H1 (cell line): ENCODE measurements at regions not wholly inside any gene's neighbourhood (a gene's known extent, or its start where the extent isn't known, plus 50 kb on each side); places are given as distances from the start of the nearest gene placed in this dataset.

Source experiments
- CTCF ChIA-PET: fragments of 300-600 bp; sonication (Branson Sonifier 250); formaldehyde crosslinking; loops from one replicate; lab custom pipeline; 2021; ENCODE audit not compliant: partially characterized antibody; lab: Charles Lee
- POLR2A ChIA-PET: fragments of 300-600 bp; sonication (Branson Sonifier 250); formaldehyde crosslinking; loops from one replicate; lab custom pipeline; 2021; ENCODE audit warnings: inconsistent platforms; ENCODE audit not compliant: partially characterized antibody; lab: Charles Lee
- DNase-seq, 2 experiments: peaks; one replicate each; pipeline versions ENCODE4 v3.0.0 to v3.0.0-alpha.2; 2010 to 2022; ENCODE audit warnings: low spot score in 2 of 2, low read depth in 1 of 2, mixed read lengths in 1 of 2
- FAIRE-seq: peaks from 2 replicates; lab custom pipeline; 2011; peaks lifted over from hg19 to GRCh38; lab: Jason Lieb, UNC
- H2AFZ ChIP-seq: 2 replicates; pipeline ENCODE4 v1.8.1; 2012; ENCODE audit warnings: low read length, inconsistent platforms
- H2AK5ac ChIP-seq: 2 replicates; pipeline ENCODE4 v1.6.1; 2013; ENCODE audit warnings: low read depth, low read length
- H2BK120ac ChIP-seq: replicated peaks from 2 replicates; pipeline ENCODE3; 2013; ENCODE audit warnings: low read depth, low read length, inconsistent platforms
- H2BK12ac ChIP-seq: 2 replicates; pipeline ENCODE4 v1.6.1; 2013; ENCODE audit warnings: low read depth, low read length
- H2BK15ac ChIP-seq: 2 replicates; pipeline ENCODE4 v1.6.1; 2013; ENCODE audit warnings: low read length
- H2BK20ac ChIP-seq: 2 replicates; pipeline ENCODE4 v1.6.1; 2013; ENCODE audit warnings: low read length
- H2BK5ac ChIP-seq: 2 replicates; pipeline ENCODE4 v1.6.1; 2013; ENCODE audit warnings: low read depth, low read length
- H3K14ac ChIP-seq: 2 replicates; pipeline ENCODE4 v1.6.1; 2013; ENCODE audit warnings: inconsistent platforms; ENCODE audit not compliant: insufficient read length
- H3K18ac ChIP-seq: 2 replicates; pipeline ENCODE4 v1.6.1; 2013; ENCODE audit warnings: low read length; ENCODE audit errors: extremely low read depth
- H3K23ac ChIP-seq: 2 replicates; pipeline ENCODE4 v1.6.1; 2013; ENCODE audit warnings: inconsistent platforms; ENCODE audit not compliant: insufficient read length
- H3K23me2 ChIP-seq: 2 replicates; pipeline ENCODE4 v1.6.1; 2013; ENCODE audit warnings: low read depth, low read length
- H3K27ac ChIP-seq: 2 replicates; pipeline ENCODE4 v1.6.1; 2011; ENCODE audit warnings: low read depth, low read length, inconsistent platforms
- H3K27me3 ChIP-seq, 4 experiments: replicated peaks in 1 of 4; 1 replicate in 1 of 4; 2 replicates in 3 of 4; pipeline versions ENCODE4 v1.6.1 to v1.8.1; 2011 to 2013; ENCODE audit warnings: low read length in 3 of 4, mild to moderate bottlenecking in 3 of 4, inconsistent platforms in 2 of 4, mixed read lengths in 2 of 4, moderate library complexity in 1 of 4; ENCODE audit not compliant: control insufficient read depth in 3 of 4, insufficient read depth in 3 of 4; ENCODE audit errors: extremely low read depth in 1 of 4
- H3K36me3 ChIP-seq, 4 experiments: 2 replicates each; pipeline versions ENCODE4 v1.6.1 to v1.8.1; 2011 to 2013; ENCODE audit warnings: mild to moderate bottlenecking in 4 of 4, low read length in 3 of 4, moderate library complexity in 2 of 4, control low read depth in 1 of 4, inconsistent platforms in 1 of 4; ENCODE audit not compliant: insufficient read depth in 4 of 4, control insufficient read depth in 2 of 4
- H3K4ac ChIP-seq: replicated peaks from 2 replicates; pipeline ENCODE3; 2013; ENCODE audit warnings: low read length, low read depth, mixed read lengths, inconsistent platforms; ENCODE audit not compliant: insufficient read length
- H3K4me1 ChIP-seq, 4 experiments: replicated peaks in 1 of 4; 1 replicate in 1 of 4; 2 replicates in 3 of 4; pipeline versions ENCODE4 v1.6.1 to v1.8.1; 2011 to 2013; ENCODE audit warnings: low read length in 3 of 4, inconsistent platforms in 2 of 4, mixed read lengths in 1 of 4; ENCODE audit not compliant: insufficient read depth in 4 of 4, control insufficient read depth in 3 of 4
- H3K4me2 ChIP-seq, 2 experiments: 2 replicates each; pipeline versions ENCODE4 v1.6.1 to v1.8.1; 2011 to 2013; ENCODE audit warnings: low read depth in 2 of 2, low read length in 2 of 2, control low read depth in 1 of 2, inconsistent platforms in 1 of 2, mild to moderate bottlenecking in 1 of 2; ENCODE audit not compliant: insufficient read depth in 1 of 2
- H3K4me3 ChIP-seq, 4 experiments: fragments of 200-600, 300-600 bp in 1 of 4; sonication (generic), shearing (Covaris generic), sonication (Bioruptor Twin) in 1 of 4; 2 replicates each; pipeline versions ENCODE4 v1.5.1 to v1.8.1; 2011 to 2016; ENCODE audit warnings: low read length in 4 of 4, low read depth in 3 of 4, control low read depth in 2 of 4, inconsistent platforms in 2 of 4, mild to moderate bottlenecking in 2 of 4, mixed read lengths in 1 of 4, moderate library complexity in 1 of 4; ENCODE audit not compliant: insufficient read depth in 2 of 4; ENCODE audit errors: extremely low read depth in 1 of 4
- H3K56ac ChIP-seq: replicated peaks from 2 replicates; pipeline ENCODE3; 2013; ENCODE audit warnings: low read depth, mild to moderate bottlenecking, mixed read lengths, low read length, inconsistent platforms; ENCODE audit not compliant: insufficient read length
- H3K79me1 ChIP-seq: 2 replicates; pipeline ENCODE4 v1.6.1; 2013; ENCODE audit warnings: low read depth, low read length, control low read depth
- H3K79me2 ChIP-seq, 2 experiments: 2 replicates each; pipeline versions ENCODE4 v1.6.1 to v1.8.1; 2012 to 2013; ENCODE audit warnings: low read length in 2 of 2, mild to moderate bottlenecking in 2 of 2, inconsistent platforms in 1 of 2; ENCODE audit not compliant: insufficient read depth in 2 of 2, control insufficient read depth in 1 of 2
- H3K9ac ChIP-seq, 4 experiments: replicated peaks in 1 of 4; 1 replicate in 1 of 4; 2 replicates in 3 of 4; pipeline versions ENCODE4 v1.6.1 to v1.8.1; 2011 to 2013; ENCODE audit warnings: low read depth in 3 of 4, low read length in 3 of 4, control low read depth in 2 of 4, mild to moderate bottlenecking in 2 of 4, moderate library complexity in 2 of 4, inconsistent platforms in 1 of 4; ENCODE audit errors: extremely low read depth in 1 of 4
- H3K9me3 ChIP-seq, 2 experiments: 2 replicates each; pipeline versions ENCODE4 v1.6.1 to v1.8.1; 2012 to 2013; ENCODE audit warnings: mild to moderate bottlenecking in 2 of 2, moderate library complexity in 2 of 2, control low read depth in 1 of 2, inconsistent platforms in 1 of 2, low read depth in 1 of 2, low read length in 1 of 2, mixed read lengths in 1 of 2; ENCODE audit not compliant: insufficient read depth in 2 of 2
- H4K20me1 ChIP-seq, 2 experiments: replicated peaks in 1 of 2; 2 replicates each; pipeline versions ENCODE3 to v1.8.1; 2011 to 2013; ENCODE audit warnings: inconsistent platforms in 2 of 2, low read length in 2 of 2, mild to moderate bottlenecking in 1 of 2; ENCODE audit not compliant: insufficient read depth in 2 of 2, control insufficient read depth in 1 of 2
- H4K5ac ChIP-seq: 2 replicates; pipeline ENCODE4 v1.6.1; 2013; ENCODE audit warnings: low read length, low read depth, mixed read lengths, inconsistent platforms; ENCODE audit not compliant: insufficient read length
- H4K8ac ChIP-seq: 2 replicates; pipeline ENCODE4 v1.8.0; 2013; ENCODE audit warnings: mild to moderate bottlenecking, moderate library complexity, low read length, inconsistent platforms; ENCODE audit not compliant: insufficient read depth; ENCODE audit errors: extremely low read depth
- H4K91ac ChIP-seq: replicated peaks from 2 replicates; pipeline ENCODE3; 2013; ENCODE audit warnings: low read length, mixed read lengths, inconsistent platforms; ENCODE audit not compliant: insufficient read length
- ASH2L ChIP-seq: fragments of 200-600, 300-600 bp; sonication (generic); IDR thresholded peaks from one replicate; pipeline ENCODE4 v1.7.1; 2017; ENCODE audit warnings: low read length
- EGR1 ChIP-seq: IDR thresholded peaks from 2 replicates; pipeline ENCODE4 v1.6.1; 2011; ENCODE audit warnings: low read depth, low read length, borderline replicate concordance
- SRF ChIP-seq: IDR thresholded peaks from 2 replicates; pipeline ENCODE4 v1.6.1; 2011; ENCODE audit warnings: mild to moderate bottlenecking, low read depth, low read length, moderate library complexity
- WGBS, 2 experiments: shearing (Covaris generic) in 1 of 2; methylation state at CpG; one replicate each; pipeline versions ENCODE4 v1.1.6 to v1.1.7; 2013 to 2015; ENCODE audit warnings: low lambda C conversion rate in 2 of 2, mixed read lengths in 2 of 2, inconsistent platforms in 1 of 2, low coverage in 1 of 2, missing lambda C conversion rate in 1 of 2; ENCODE audit not compliant: insufficient replicate concordance in 2 of 2, insufficient coverage in 1 of 2, insufficient read length in 1 of 2; ENCODE audit errors: extremely low coverage in 1 of 2, missing lambda C conversion rate in 1 of 2; 5-methylcytosine and 5-hydroxymethylcytosine counted together
- TF ChIP-seq, protein P1 (sequence below): IDR thresholded peaks from 2 replicates; pipeline ENCODE4 v1.6.1; 2012; ENCODE audit warnings: inconsistent platforms
- TF ChIP-seq, protein P2 (sequence below): IDR thresholded peaks from 2 replicates; pipeline ENCODE4 v1.6.1; 2011; ENCODE audit warnings: low read length, improper control_type of control experiment
- TF ChIP-seq, protein P3 (sequence below), 3 experiments: IDR thresholded peaks; 1 replicate in 2 of 3; 2 replicates in 1 of 3; pipeline versions ENCODE4 v1.5.1 to v1.6.1; 2011; ENCODE audit warnings: low read length in 3 of 3, mild to moderate bottlenecking in 3 of 3, inconsistent platforms in 2 of 3, low read depth in 1 of 3, moderate library complexity in 1 of 3; ENCODE audit not compliant: insufficient read depth in 1 of 3; ENCODE audit errors: control extremely low read depth in 1 of 3

DNA sequence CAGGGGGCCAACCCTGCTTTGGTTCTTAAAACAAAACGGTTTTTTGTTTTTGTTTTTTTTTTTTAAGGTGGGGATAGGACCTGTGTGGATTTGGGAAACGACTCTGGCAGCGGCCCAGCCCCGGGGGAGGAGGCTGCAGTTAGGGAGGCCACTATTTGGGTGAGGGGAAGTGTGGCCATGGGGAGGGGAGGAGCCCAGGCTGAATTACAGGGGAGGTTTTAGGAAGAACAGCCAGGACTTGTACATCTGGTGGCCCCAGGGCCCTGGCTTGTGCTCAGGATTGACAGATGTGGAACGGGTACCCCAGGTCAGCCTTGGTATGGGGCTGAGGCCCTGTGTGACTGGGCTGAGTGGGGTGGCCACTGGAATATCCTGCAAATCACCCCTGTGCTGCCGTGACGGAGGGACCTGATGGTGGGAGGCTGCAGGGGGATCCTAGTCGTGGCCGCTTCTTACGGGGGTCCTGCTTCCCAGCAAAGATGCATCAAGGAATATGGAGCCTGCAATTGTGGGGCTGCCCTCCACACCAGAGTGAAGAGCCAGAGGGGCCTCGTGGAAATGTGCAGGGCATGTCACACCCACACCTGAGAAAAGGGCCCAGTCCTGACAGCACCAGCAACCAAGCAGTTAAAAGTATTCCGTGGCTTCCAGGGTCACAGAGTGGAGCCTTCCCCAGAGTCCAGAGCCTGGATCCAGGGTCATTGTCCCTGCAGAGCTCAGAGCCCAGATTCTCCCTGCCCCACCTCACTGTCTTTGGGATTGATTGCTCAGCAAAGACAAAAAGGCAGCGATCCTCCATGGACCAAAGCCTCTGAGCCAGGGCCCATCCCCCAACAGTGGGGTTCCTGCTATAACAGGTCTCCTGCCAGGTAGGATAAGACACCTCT is 55.2 kb upstream of the WNT7B start:
- Histone ChIP-seq H3K14ac (no peak overlapping the region), H3K23me2 (peaks cover 6% of the 10 kb centered on the region), H3K4me3 (no peak overlapping the region), H3K18ac (peak overlapping the region; percentile 68; the same call in 1 of the 2 replicates), H3K27ac (0 out of 2 replicates have a peak overlapping the region, but pooled peaks have one; percentile 15), H3K79me2 (no peaks in the 10 kb centered on the region), H2BK15ac (peak overlapping the region; percentile 88; the same call in 1 of the 2 replicates), H4K5ac (peak overlapping the region; percentile 6), H3K27me3 (peaks cover 4 to 16% (median 12%) of the 10 kb centered on the region in 4 experiments), H3K79me1 (no peaks in the 10 kb centered on the region), H4K20me1 (no peaks in the 10 kb centered on the region), H3K9ac (no peak overlapping the region; a peak in 1 of 7 replicates), H2AK5ac (no peak overlapping the region), H3K4ac (peak overlapping the region; percentile 92), H2AFZ (peak overlapping the region; percentile 52), H2BK12ac (peak overlapping the region; percentile 87), H4K91ac (peak overlapping the region; percentile 87), H3K4me2 (peak overlapping the region in 1 of 2 experiments; percentile 24; a peak in 2 of 4 replicates), H2BK20ac (peak overlapping the region; percentile 80; the same call in 1 of the 2 replicates), H3K56ac (no peak overlapping the region), H3K9me3 (no peaks in the 10 kb centered on the region), H2BK5ac (peak overlapping the region; percentile 40; the same call in 1 of the 2 replicates), H3K4me1 (peaks cover 0 to 30% (median 13%) of the 10 kb centered on the region in 4 experiments; a peak in 6 of 7 replicates), H2BK120ac (peak overlapping the region; percentile 34), H3K36me3 (no peaks in the 10 kb centered on the region), H4K8ac (peak overlapping the region; percentile 76; the same call in 1 of the 2 replicates), H3K23ac (no peak overlapping the region)
- 65% methylated on average over 12 of the region's 13 CpGs; no CpG with 5 or more reads in 1 of the 2 experiments for WGBS, 2 experiments
- ChIA-PET POLR2A (interaction anchor here (1.0 to 1.2 kb wide), 3 partner anchors 11 to 16 kb away, joined by 3 to 4 read pairs (median 3); no protein-coding TSS in a partner anchor), CTCF (interaction anchor here (1.1 to 3.8 kb wide), 6 partner anchors 20 to 96 kb away, joined by 3 to 24 read pairs (median 5); no protein-coding TSS in a partner anchor)
- no peak for FAIRE-seq
- DNase-seq, result no peak
- TF ChIP-seq, protein P1, sequence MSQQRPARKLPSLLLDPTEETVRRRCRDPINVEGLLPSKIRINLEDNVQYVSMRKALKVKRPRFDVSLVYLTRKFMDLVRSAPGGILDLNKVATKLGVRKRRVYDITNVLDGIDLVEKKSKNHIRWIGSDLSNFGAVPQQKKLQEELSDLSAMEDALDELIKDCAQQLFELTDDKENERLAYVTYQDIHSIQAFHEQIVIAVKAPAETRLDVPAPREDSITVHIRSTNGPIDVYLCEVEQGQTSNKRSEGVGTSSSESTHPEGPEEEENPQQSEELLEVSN, result no peak
- TF ChIP-seq, protein P2, sequence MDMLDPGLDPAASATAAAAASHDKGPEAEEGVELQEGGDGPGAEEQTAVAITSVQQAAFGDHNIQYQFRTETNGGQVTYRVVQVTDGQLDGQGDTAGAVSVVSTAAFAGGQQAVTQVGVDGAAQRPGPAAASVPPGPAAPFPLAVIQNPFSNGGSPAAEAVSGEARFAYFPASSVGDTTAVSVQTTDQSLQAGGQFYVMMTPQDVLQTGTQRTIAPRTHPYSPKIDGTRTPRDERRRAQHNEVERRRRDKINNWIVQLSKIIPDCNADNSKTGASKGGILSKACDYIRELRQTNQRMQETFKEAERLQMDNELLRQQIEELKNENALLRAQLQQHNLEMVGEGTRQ, result no peak
- TF ChIP-seq EGR1 (no peak), ASH2L (no peak), SRF (no peak)
- TF ChIP-seq, protein P3, sequence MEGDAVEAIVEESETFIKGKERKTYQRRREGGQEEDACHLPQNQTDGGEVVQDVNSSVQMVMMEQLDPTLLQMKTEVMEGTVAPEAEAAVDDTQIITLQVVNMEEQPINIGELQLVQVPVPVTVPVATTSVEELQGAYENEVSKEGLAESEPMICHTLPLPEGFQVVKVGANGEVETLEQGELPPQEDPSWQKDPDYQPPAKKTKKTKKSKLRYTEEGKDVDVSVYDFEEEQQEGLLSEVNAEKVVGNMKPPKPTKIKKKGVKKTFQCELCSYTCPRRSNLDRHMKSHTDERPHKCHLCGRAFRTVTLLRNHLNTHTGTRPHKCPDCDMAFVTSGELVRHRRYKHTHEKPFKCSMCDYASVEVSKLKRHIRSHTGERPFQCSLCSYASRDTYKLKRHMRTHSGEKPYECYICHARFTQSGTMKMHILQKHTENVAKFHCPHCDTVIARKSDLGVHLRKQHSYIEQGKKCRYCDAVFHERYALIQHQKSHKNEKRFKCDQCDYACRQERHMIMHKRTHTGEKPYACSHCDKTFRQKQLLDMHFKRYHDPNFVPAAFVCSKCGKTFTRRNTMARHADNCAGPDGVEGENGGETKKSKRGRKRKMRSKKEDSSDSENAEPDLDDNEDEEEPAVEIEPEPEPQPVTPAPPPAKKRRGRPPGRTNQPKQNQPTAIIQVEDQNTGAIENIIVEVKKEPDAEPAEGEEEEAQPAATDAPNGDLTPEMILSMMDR (IDR thresholded peaks at IDR 0.05; ENCODE audit: control extremely low read depth in 1 of 3, insufficient read depth in 1 of 3, low read depth in 1 of 3, low read length in 3 of 3), result no peak
